Naive B cell (primary cell): ENCODE measurements at regions not wholly inside any gene's neighbourhood (a gene's known extent, or its start where the extent isn't known, plus 50 kb on each side); places are given as distances from the start of the nearest gene placed in this dataset.
A peak's percentile ranks its signal among the peaks of the same experiment; 100 is the strongest.
"Not testable (repeated sequence)": the region's sequence is repeated elsewhere in the genome, so short reads cannot be mapped to it uniquely, and the experiment has no call there.

Experiments used
- ATAC-seq, 2 donors: fragments of 150-1000 bp; cut with Tn5 transposase; 2 replicates each; pipeline ENCODE4 v1.10.0; 2021; ENCODE audit warnings: low read depth in 2 of 2, mild to moderate bottlenecking in 2 of 2, moderate library complexity in 2 of 2
- DNase-seq: peaks from one replicate; pipeline ENCODE4 v3.0.0; 2022
- H3K27ac Mint-ChIP-seq, 6 donors: one replicate each; pipeline ENCODE4 v1.8.0; 2020 to 2022; ENCODE audit warnings: mild to moderate bottlenecking in 6 of 6, mixed read lengths in 6 of 6, moderate library complexity in 5 of 6, inconsistent platforms in 2 of 6
- H3K27me3 Mint-ChIP-seq, 3 donors: one replicate each; pipeline ENCODE4 v1.8.0; 2021 to 2022; ENCODE audit warnings: mixed read lengths in 3 of 3, mild to moderate bottlenecking in 1 of 3
- H3K36me3 Mint-ChIP-seq, 2 donors: one replicate each; pipeline ENCODE4 v1.8.0; 2020 to 2022; ENCODE audit warnings: mixed read lengths in 2 of 2, inconsistent platforms in 1 of 2, mild to moderate bottlenecking in 1 of 2
- H3K4me1 Mint-ChIP-seq, 3 donors: one replicate each; pipeline ENCODE4 v1.8.0; 2020 to 2022; ENCODE audit warnings: mixed read lengths in 3 of 3, inconsistent platforms in 1 of 3, mild to moderate bottlenecking in 1 of 3, moderate library complexity in 1 of 3
- H3K4me3 Mint-ChIP-seq, 8 donors: one replicate each; pipeline ENCODE4 v1.8.0; 2020 to 2022; ENCODE audit warnings: mild to moderate bottlenecking in 8 of 8, mixed read lengths in 8 of 8, moderate library complexity in 8 of 8, inconsistent platforms in 2 of 8
- H3K9me3 Mint-ChIP-seq, 7 donors: one replicate each; pipeline ENCODE4 v1.8.0; 2020 to 2022; ENCODE audit warnings: mixed read lengths in 7 of 7, mild to moderate bottlenecking in 5 of 7, inconsistent platforms in 2 of 7, moderate library complexity in 1 of 7

- no peak for ATAC-seq
- Mint-ChIP-seq H3K27ac (no peak overlapping the region), H3K9me3 (peaks cover 0 to 4% (median 0%) of the 10 kb centered on the region in 7 donors), H3K27me3 (peaks cover 0 to 6% (median 4%) of the 10 kb centered on the region in 3 donors), H3K4me3 (no peak overlapping the region), H3K36me3 (no peaks in the 10 kb centered on the region), H3K4me1 (peaks cover 4 to 6% (median 5%) of the 10 kb centered on the region in 3 donors)
- no peak for DNase-seq
Observed at GRCh38 chr11:95653099-95653498, 136.5 kb downstream of the FAM76B start.

DNA sequence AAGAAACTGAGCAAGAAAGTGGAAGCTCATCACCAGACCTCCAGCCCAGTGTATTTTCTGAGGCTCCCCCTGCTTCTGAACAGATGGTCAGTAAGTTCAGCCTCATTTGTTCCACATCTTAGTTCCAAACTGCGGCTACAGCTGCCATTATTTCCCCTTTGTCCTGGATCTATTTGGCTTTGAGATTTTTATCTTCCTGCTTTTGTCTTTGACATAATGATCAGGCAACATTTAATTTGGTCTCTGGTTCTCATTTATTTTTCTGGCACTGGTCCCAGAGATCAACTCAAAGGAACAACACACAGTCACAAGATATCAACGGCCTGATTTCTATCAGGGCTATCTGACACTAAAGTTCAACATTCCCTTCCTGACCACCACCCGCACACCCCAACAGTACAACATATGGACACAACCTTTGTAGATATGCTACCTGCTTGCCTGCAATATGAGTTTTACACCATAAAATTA is 137.5 kb downstream of the FAM76B start:
- ATAC-seq: no peak
- H3K27ac Mint-ChIP-seq: no peak overlapping the region
- H3K9me3 Mint-ChIP-seq: peaks cover 0 to 4% (median 0%) of the 10 kb centered on the region in 7 donors
- H3K4me1 Mint-ChIP-seq: peaks cover 4 to 6% (median 5%) of the 10 kb centered on the region in 3 donors
- no peak for DNase-seq
- peaks cover 0 to 6% (median 4%) of the 10 kb centered on the region in 3 donors for H3K27me3 Mint-ChIP-seq
- H3K36me3 Mint-ChIP-seq: no peaks in the 10 kb centered on the region
- H3K4me3 Mint-ChIP-seq: no peak overlapping the region

DNA sequence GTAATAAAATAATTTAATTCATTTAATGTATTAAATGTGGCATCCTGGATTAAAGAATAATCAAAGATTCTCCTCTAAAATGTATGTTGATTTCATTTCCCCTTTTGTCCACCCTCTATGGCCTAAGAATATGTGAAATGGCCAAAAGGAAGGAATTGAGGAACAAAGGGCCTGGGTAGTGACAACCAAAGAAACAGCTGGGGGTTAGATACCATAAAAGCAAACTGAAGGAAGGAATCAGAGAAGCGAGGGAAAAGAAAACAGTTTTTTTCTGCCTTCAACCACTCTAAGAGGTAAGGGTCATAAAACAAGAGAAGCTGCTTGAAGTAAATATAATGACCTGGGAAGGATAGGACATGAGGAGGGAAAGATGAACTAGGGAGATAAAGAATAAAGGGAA is 139.3 kb downstream of the FAM76B start:
- Mint-ChIP-seq H3K9me3 (peaks cover 0 to 7% (median 2%) of the 10 kb centered on the region in 7 donors), H3K4me1 (peaks cover 4 to 6% (median 5%) of the 10 kb centered on the region in 3 donors), H3K36me3 (no peaks in the 10 kb centered on the region), H3K4me3 (no peak overlapping the region), H3K27ac (peak overlapping the region in 1 of 6 donors; percentile 38), H3K27me3 (peaks cover 0 to 6% (median 4%) of the 10 kb centered on the region in 3 donors)
- DNase-seq (peak; percentile 2), ATAC-seq (peak in 1 of 2 donors; percentile 47)

- no peak for DNase-seq
- no peak overlapping the region for H3K27ac Mint-ChIP-seq
- H3K27me3 Mint-ChIP-seq: peaks cover 0 to 3% (median 0%) of the 10 kb centered on the region in 3 donors
- H3K4me3 Mint-ChIP-seq: no peak overlapping the region
- peaks cover 0 to 10% (median 2%) of the 10 kb centered on the region in 7 donors for H3K9me3 Mint-ChIP-seq
- peaks cover 4 to 6% (median 5%) of the 10 kb centered on the region in 3 donors for H3K4me1 Mint-ChIP-seq
- ATAC-seq: no peak
- H3K36me3 Mint-ChIP-seq: no peaks in the 10 kb centered on the region
Observed at GRCh38 chr11:95647871-95648270, 141.7 kb downstream of the FAM76B start.

GRCh38 chr11:95647355-95647754 is 142.2 kb downstream of the FAM76B start:
- H3K27me3 Mint-ChIP-seq: no peaks in the 10 kb centered on the region
- H3K4me3 Mint-ChIP-seq: no peak overlapping the region
- peaks cover 0 to 10% (median 0%) of the 10 kb centered on the region in 7 donors for H3K9me3 Mint-ChIP-seq
- no peak overlapping the region for H3K27ac Mint-ChIP-seq
- DNase-seq: no peak
- ATAC-seq: no peak
- H3K4me1 Mint-ChIP-seq: peaks cover 4 to 6% (median 5%) of the 10 kb centered on the region in 3 donors
- H3K36me3 Mint-ChIP-seq: no peaks in the 10 kb centered on the region

- Mint-ChIP-seq H3K9me3 (peaks cover 1 to 13% (median 5%) of the 10 kb centered on the region in 7 donors), H3K27me3 (no peaks in the 10 kb centered on the region), H3K36me3 (peaks cover 0 to 8% of the 10 kb centered on the region in 2 donors), H3K27ac (peak overlapping the region; percentile 27 to 93 (median 79)), H3K4me1 (peaks cover 6 to 12% (median 9%) of the 10 kb centered on the region in 3 donors), H3K4me3 (peak overlapping the region in 2 of 8 donors; percentile 47 to 79)
- ATAC-seq (peak; percentile 98), DNase-seq (peak; percentile 33)
Observed at GRCh38 chr11:95641495-95641894, 148.1 kb downstream of the FAM76B start.

- ATAC-seq (no peak), DNase-seq (no peak)
- peaks cover 0 to 9% (median 5%) of the 10 kb centered on the region in 7 donors for H3K9me3 Mint-ChIP-seq
- H3K36me3 Mint-ChIP-seq: peaks cover 0 to 8% of the 10 kb centered on the region in 2 donors
- H3K4me3 Mint-ChIP-seq: peak overlapping the region in 1 of 8 donors; percentile 35
- H3K4me1 Mint-ChIP-seq: peaks cover 6 to 12% (median 9%) of the 10 kb centered on the region in 3 donors
- no peaks in the 10 kb centered on the region for H3K27me3 Mint-ChIP-seq
- no peak overlapping the region for H3K27ac Mint-ChIP-seq
Observed at GRCh38 chr11:95638501-95638900, 151.1 kb downstream of the FAM76B start.

GRCh38 chr11:95625164-95625900 is 164.2 kb downstream of the FAM76B start:
- Mint-ChIP-seq H3K36me3 (peaks cover 0 to 6% of the 10 kb centered on the region in 2 donors), H3K27me3 (no peaks in the 10 kb centered on the region), H3K4me3 (no peak overlapping the region), H3K9me3 (peaks cover 0 to 16% (median 10%) of the 10 kb centered on the region in 7 donors), H3K4me1 (no peaks in the 10 kb centered on the region), H3K27ac (no peak overlapping the region)
- no peak for ATAC-seq
- DNase-seq: no peak

DNA sequence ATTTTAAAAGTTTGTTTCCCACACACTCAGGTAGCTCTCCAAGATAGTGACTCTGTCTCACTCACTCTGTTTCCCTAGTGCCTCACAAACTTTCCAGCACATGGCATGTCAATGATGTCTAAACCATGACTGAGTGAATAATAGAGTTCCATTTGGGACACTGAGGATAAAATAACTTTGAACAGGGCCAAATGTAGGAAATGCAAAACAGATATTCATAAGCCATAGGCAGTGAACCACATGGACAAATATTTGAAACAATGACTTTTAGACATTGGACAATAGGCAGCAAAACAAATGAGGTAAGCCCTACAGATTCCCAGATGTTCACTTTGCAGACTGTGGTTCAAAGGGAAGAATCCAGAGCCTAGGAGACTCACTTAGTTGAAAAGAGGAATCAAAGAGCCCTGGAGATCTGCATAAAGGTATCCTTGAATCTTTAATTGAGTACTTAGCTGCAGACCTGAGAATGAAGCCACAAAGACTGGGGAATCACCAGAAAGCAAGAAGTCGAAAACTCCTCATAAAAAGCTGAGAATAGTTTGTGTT is 173.3 kb downstream of the FAM76B start:
- Mint-ChIP-seq H3K27me3 (peaks cover 0 to 10% (median 0%) of the 10 kb centered on the region in 3 donors), H3K4me3 (no peak overlapping the region), H3K36me3 (peaks cover 16 to 17% of the 10 kb centered on the region in 2 donors), H3K9me3 (peaks cover 2 to 27% (median 22%) of the 10 kb centered on the region in 7 donors), H3K4me1 (no peaks in the 10 kb centered on the region), H3K27ac (no peak overlapping the region)
- DNase-seq: no peak
- no peak for ATAC-seq

DNA sequence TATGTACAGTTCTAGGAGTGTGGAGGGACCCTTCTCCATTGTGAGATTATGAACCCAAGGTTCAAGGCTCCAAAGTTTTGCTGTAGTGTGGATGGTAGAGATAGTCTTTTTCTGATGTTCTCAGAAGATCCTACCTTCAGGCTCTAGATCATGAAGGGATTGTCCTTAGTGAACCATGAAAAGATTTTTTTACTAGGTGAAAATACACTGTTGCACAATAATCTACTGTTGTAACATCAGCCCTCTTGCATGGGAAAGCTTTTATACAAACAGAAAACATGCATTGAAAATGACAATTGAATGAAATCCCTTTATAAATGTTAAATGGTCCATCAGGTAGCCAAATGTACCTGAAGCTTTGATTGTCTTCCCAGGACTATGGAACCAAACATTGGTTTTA is 177.8 kb downstream of the FAM76B start:
- Mint-ChIP-seq H3K9me3 (peaks cover 0 to 3% (median 0%) of the 10 kb centered on the region in 7 donors), H3K4me1 (no peaks in the 10 kb centered on the region), H3K36me3 (peaks cover 0 to 5% of the 10 kb centered on the region in 2 donors), H3K27ac (no peak overlapping the region), H3K27me3 (peaks cover 0 to 10% (median 8%) of the 10 kb centered on the region in 3 donors), H3K4me3 (no peak overlapping the region)
- DNase-seq (no peak), ATAC-seq (no peak)

DNA sequence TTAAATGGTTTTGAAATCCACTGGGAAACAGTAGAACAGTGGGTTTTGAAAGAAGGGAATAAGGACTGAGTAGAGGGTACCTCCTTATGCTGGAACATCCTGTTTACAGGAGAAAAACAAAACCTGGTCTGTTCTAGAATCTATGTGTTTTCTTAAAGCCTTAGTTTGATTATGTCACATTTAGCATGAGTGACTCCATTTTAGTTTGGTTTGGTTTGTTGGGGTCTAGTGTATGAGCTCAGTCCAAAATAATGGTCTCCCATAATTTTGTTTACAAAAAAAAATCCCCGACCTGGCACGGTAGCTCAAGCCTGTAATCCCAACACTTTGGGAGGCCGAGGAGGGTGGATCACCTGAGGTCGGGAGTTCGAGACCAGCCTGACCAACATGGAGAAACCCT is 179.4 kb downstream of the FAM76B start:
- not testable (repeated sequence) for H3K27ac Mint-ChIP-seq, H3K4me1 Mint-ChIP-seq, H3K9me3 Mint-ChIP-seq, ATAC-seq, H3K4me3 Mint-ChIP-seq, H3K27me3 Mint-ChIP-seq, H3K36me3 Mint-ChIP-seq, DNase-seq

GRCh38 chr11:95608093-95608492 is 181.5 kb downstream of the FAM76B start:
- H3K27ac Mint-ChIP-seq: no peak overlapping the region
- no peaks in the 10 kb centered on the region for H3K9me3 Mint-ChIP-seq
- no peak for DNase-seq

DNA sequence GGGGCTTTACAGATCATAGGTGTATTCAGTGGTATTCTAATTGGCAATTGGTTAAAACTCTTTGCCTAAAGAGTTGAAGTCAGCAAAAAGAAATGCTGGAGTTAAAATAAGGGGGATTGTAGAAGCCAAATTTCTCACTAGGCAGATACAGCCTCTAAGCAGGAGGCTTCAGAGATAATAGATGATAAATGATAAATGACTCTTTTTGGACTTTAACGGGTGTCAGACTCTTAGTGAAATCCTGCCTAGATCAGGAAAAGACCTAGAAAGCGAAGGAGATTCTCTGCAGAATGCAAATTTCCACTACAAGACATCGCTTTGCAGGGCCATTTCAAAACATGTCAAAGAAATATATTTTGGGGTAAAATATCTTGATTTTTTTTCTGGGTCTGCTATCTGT is 182.8 kb downstream of the FAM76B start:
- Mint-ChIP-seq H3K27me3 (peaks cover 0 to 8% (median 0%) of the 10 kb centered on the region in 3 donors), H3K9me3 (no peaks in the 10 kb centered on the region), H3K36me3 (peaks cover 0 to 5% of the 10 kb centered on the region in 2 donors), H3K4me1 (peaks cover 7 to 11% (median 8%) of the 10 kb centered on the region in 3 donors), H3K27ac (no peak overlapping the region), H3K4me3 (no peak overlapping the region)
- no peak for DNase-seq
- ATAC-seq: no peak

More at GRCh38 chr11:95608093-95608492, 181.5 kb downstream of the FAM76B start:
- peaks cover 0 to 8% (median 0%) of the 10 kb centered on the region in 3 donors for H3K27me3 Mint-ChIP-seq
- no peak for ATAC-seq
- H3K4me3 Mint-ChIP-seq: no peak overlapping the region
- peaks cover 7 to 11% (median 8%) of the 10 kb centered on the region in 3 donors for H3K4me1 Mint-ChIP-seq
- peaks cover 0 to 5% of the 10 kb centered on the region in 2 donors for H3K36me3 Mint-ChIP-seq
